Stomach (tissue), 4 donors: ENCODE measurements at regions not wholly inside any gene's neighbourhood (a gene's known extent, or its start where the extent isn't known, plus 50 kb on each side); places are given as distances from the start of the nearest gene placed in this dataset.

Experiments
- CTCF ChIP-seq, 7 experiments: fragments of 450-650 bp in 4 of 7; fragments of 200-600 bp in 3 of 7; sonication (generic) in 3 of 7; IDR thresholded peaks; one replicate each; pipeline ENCODE4 v1.5.1; 2016 to 2019; ENCODE audit warnings: antibody characterized with exemption in 7 of 7, control low read depth in 2 of 7, mild to moderate bottlenecking in 1 of 7
- EP300 ChIP-seq: sonication (generic); formaldehyde crosslinking; IDR thresholded peaks from one replicate; pipeline ENCODE4 v1.6.1; 2017; ENCODE audit warnings: antibody characterized with exemption
- POLR2A ChIP-seq, 4 donors: fragments of 450-650 bp; IDR thresholded peaks; one replicate each; pipeline ENCODE4 v1.6.1; 2016; ENCODE audit warnings: antibody characterized with exemption in 4 of 4, control low read depth in 2 of 4, mild to moderate bottlenecking in 1 of 4, moderate library complexity in 1 of 4
- POLR2AphosphoS5 ChIP-seq, 3 donors: sonication (generic); formaldehyde crosslinking; IDR thresholded peaks; one replicate each; pipeline ENCODE4 v1.6.1; 2016; ENCODE audit warnings: antibody characterized with exemption in 3 of 3

GRCh38 chr12:75887979-75888378 is 143.6 kb downstream of the PHLDA1 start:
- TF ChIP-seq CTCF (IDR thresholded peaks at IDR 0.05): no peak
- no peak for TF ChIP-seq POLR2A (IDR thresholded peaks at IDR 0.05)
- no peak for TF ChIP-seq POLR2AphosphoS5 (IDR thresholded peaks at IDR 0.05)
- no peak for TF ChIP-seq EP300
